Ishikawa (cell line): ENCODE measurements at regions not wholly inside any gene's neighbourhood (a gene's known extent, or its start where the extent isn't known, plus 50 kb on each side); places are given as distances from the start of the nearest gene placed in this dataset.

Experiments used
- CEBPB ChIP-seq: IDR thresholded peaks from 2 replicates; pipeline ENCODE4 v1.6.1; 2012
- CREB1 ChIP-seq: IDR thresholded peaks from 2 replicates; pipeline ENCODE4 v1.6.1; 2012; ENCODE audit warnings: low read depth
- EGR1 ChIP-seq: IDR thresholded peaks from 2 replicates; pipeline ENCODE4 v1.6.1; 2012
- FOXM1 ChIP-seq: IDR thresholded peaks from 2 replicates; pipeline ENCODE4 v1.6.1; 2012; ENCODE audit warnings: low read depth, borderline replicate concordance
- MAX ChIP-seq: IDR thresholded peaks from 2 replicates; pipeline ENCODE4 v1.6.1; 2012
- NFIC ChIP-seq: IDR thresholded peaks from 2 replicates; pipeline ENCODE4 v1.6.1; 2012
- RAD21 ChIP-seq: IDR thresholded peaks from 2 replicates; pipeline ENCODE4 v1.6.1; 2012; ENCODE audit warnings: low read depth
- TCF12 ChIP-seq: IDR thresholded peaks from 2 replicates; pipeline ENCODE4 v1.6.1; 2012; ENCODE audit warnings: low read depth
- TEAD4 ChIP-seq: IDR thresholded peaks from 2 replicates; pipeline ENCODE4 v1.6.1; 2012
- USF1 ChIP-seq: IDR thresholded peaks from 2 replicates; pipeline ENCODE4 v1.6.1; 2012
- YY1 ChIP-seq: IDR thresholded peaks from 2 replicates; pipeline ENCODE4 v1.6.1; 2012; ENCODE audit warnings: low read depth
- ZBTB7A ChIP-seq: IDR thresholded peaks from 2 replicates; pipeline ENCODE4 v1.6.1; 2012; ENCODE audit warnings: low read depth
- TF ChIP-seq, protein P1 (sequence below): IDR thresholded peaks from 2 replicates; pipeline ENCODE4 v1.6.1; 2012; ENCODE audit warnings: low read depth, mild to moderate bottlenecking

- TF ChIP-seq NFIC, result no peak
- no peak for TF ChIP-seq CEBPB
- no peak for TF ChIP-seq RAD21
- TF ChIP-seq MAX, result no peak
- no peak for TF ChIP-seq TCF12
- no peak for TF ChIP-seq ZBTB7A
These were observed 56.2 kb upstream of the CKS2 start for GRCh38 chr9:89254773-89255125.

DNA sequence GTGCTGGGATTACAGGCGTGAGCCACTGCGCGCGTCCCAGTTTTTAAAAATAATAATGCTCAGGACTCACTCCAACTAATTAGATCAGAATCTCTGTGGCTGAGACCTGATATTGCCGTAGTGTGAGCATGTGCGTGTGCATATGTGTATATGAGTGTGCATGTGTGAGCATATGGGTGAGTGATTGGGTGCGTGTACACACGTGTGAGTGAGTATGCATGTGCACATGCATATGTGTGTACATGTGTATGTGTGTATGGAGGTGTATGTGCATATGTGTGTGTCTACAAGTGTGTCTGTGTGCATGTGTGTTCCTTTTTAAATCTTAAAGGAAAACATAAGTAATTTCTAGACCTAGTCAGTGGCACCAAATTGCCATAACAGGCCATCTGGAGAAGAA, 54.8 kb upstream of the CKS2 start:
- no peak for TF ChIP-seq CEBPB
- no peak for TF ChIP-seq MAX
- no peak for TF ChIP-seq TCF12
- no peak for TF ChIP-seq FOXM1
- no peak for TF ChIP-seq USF1

DNA sequence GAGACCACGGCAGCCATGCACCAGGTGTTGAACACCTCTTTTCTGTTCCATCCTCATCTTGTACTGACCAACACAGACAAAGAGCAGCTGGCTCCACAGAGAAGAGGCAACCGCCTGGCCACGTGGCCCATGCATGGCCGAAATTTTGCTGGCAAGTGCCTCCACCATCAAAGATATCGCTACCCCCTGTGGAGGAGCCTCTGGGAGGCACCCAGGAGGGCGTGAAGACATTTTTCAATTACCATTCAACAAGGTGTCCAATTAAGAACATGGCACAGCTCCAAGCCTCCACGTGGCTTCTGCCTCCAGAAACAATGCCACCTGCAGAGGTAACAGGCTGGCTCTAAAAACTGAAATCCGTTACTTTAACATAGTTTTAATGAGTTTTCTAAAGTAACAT, 54.4 kb upstream of the CKS2 start:
- peak; percentile 65 for TF ChIP-seq USF1
- no peak for TF ChIP-seq YY1
- TF ChIP-seq MAX, result peak; percentile 45; the same call in 1 of the 2 replicates
- TF ChIP-seq RAD21, result no peak

DNA sequence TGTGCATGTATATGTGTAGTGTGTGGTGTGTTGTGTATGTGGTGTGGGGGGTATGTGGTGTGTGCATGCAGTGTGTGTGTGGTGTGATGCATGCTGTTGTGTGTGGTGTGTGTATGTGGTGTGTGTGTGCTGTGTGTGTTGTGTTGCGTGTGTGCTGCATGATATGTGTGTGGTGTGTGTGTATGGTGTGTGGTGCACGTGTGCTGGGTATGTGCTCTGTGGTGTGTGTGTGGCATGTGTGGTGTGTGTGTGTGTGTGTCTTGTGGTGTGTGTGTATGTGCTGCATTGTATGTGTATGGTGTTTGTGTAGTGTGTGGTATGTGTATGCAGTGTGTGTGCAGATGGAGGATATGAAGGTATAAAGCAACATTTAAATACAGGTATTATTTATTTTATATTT, 50.5 kb upstream of the CKS2 start:
- TF ChIP-seq NFIC, result no peak
- no peak for TF ChIP-seq TCF12
- no peak for TF ChIP-seq USF1
- TF ChIP-seq, protein P1, sequence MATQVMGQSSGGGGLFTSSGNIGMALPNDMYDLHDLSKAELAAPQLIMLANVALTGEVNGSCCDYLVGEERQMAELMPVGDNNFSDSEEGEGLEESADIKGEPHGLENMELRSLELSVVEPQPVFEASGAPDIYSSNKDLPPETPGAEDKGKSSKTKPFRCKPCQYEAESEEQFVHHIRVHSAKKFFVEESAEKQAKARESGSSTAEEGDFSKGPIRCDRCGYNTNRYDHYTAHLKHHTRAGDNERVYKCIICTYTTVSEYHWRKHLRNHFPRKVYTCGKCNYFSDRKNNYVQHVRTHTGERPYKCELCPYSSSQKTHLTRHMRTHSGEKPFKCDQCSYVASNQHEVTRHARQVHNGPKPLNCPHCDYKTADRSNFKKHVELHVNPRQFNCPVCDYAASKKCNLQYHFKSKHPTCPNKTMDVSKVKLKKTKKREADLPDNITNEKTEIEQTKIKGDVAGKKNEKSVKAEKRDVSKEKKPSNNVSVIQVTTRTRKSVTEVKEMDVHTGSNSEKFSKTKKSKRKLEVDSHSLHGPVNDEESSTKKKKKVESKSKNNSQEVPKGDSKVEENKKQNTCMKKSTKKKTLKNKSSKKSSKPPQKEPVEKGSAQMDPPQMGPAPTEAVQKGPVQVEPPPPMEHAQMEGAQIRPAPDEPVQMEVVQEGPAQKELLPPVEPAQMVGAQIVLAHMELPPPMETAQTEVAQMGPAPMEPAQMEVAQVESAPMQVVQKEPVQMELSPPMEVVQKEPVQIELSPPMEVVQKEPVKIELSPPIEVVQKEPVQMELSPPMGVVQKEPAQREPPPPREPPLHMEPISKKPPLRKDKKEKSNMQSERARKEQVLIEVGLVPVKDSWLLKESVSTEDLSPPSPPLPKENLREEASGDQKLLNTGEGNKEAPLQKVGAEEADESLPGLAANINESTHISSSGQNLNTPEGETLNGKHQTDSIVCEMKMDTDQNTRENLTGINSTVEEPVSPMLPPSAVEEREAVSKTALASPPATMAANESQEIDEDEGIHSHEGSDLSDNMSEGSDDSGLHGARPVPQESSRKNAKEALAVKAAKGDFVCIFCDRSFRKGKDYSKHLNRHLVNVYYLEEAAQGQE, result no peak
- TF ChIP-seq CREB1, result no peak
- TF ChIP-seq TEAD4, result no peak
- TF ChIP-seq RAD21, result no peak
- TF ChIP-seq CEBPB, result no peak
- no peak for TF ChIP-seq ZBTB7A
- no peak for TF ChIP-seq FOXM1
- TF ChIP-seq EGR1, result no peak
